HCT116 (cell line): ENCODE measurements at regions not wholly inside any gene's neighbourhood (a gene's known extent, or its start where the extent isn't known, plus 50 kb on each side); places are given as distances from the start of the nearest gene placed in this dataset.

Source experiments
- ELF1 ChIP-seq: IDR thresholded peaks from 2 replicates; pipeline ENCODE4 v1.6.1; 2012; ENCODE audit warnings: low read depth, borderline replicate concordance
- EZH2 ChIP-seq: fragments of 200-600 bp; sonication (generic); IDR thresholded peaks from 2 replicates; pipeline ENCODE4 v1.6.1; 2017; ENCODE audit warnings: antibody characterized with exemption, mixed run types
- JUND ChIP-seq: IDR thresholded peaks from 2 replicates; pipeline ENCODE4 v1.6.1; 2012
- POLR2A ChIP-seq: IDR thresholded peaks from 2 replicates; pipeline ENCODE4 v1.7.0; 2011; ENCODE audit warnings: borderline replicate concordance; ENCODE audit not compliant: insufficient read depth, insufficient read length; ENCODE audit errors: extremely low read depth
- RAD21 ChIP-seq: IDR thresholded peaks from 2 replicates; pipeline ENCODE4 v1.6.1; 2012; ENCODE audit warnings: low read depth, mild to moderate bottlenecking
- SP1 ChIP-seq: IDR thresholded peaks from 2 replicates; pipeline ENCODE4 v1.6.1; 2012; ENCODE audit warnings: low read depth
- SRF ChIP-seq: IDR thresholded peaks from 2 replicates; pipeline ENCODE4 v1.6.1; 2012; ENCODE audit warnings: low read depth
- ZFX ChIP-seq: fragments of 450-650 bp; IDR thresholded peaks from 2 replicates; pipeline ENCODE4 v1.6.1; 2017
- TF ChIP-seq, protein P1 (sequence below): IDR thresholded peaks from 2 replicates; pipeline ENCODE4 v1.6.1; 2012; ENCODE audit warnings: low read depth
- TF ChIP-seq, protein P2 (sequence below), 3 experiments: fragments of 200-600 bp in 1 of 3; sonication (generic) in 1 of 3; IDR thresholded peaks in 2 of 3; conservative IDR thresholded peaks in 1 of 3; 2 replicates each; pipeline ENCODE4 v1.5.1; 2012 to 2017; ENCODE audit warnings: low read depth in 2 of 3, low read length in 2 of 3, antibody characterized with exemption in 1 of 3, borderline replicate concordance in 1 of 3, control low read depth in 1 of 3, mild to moderate bottlenecking in 1 of 3, mixed read lengths in 1 of 3, mixed run types in 1 of 3, moderate library complexity in 1 of 3; ENCODE audit not compliant: insufficient read depth in 1 of 3

DNA sequence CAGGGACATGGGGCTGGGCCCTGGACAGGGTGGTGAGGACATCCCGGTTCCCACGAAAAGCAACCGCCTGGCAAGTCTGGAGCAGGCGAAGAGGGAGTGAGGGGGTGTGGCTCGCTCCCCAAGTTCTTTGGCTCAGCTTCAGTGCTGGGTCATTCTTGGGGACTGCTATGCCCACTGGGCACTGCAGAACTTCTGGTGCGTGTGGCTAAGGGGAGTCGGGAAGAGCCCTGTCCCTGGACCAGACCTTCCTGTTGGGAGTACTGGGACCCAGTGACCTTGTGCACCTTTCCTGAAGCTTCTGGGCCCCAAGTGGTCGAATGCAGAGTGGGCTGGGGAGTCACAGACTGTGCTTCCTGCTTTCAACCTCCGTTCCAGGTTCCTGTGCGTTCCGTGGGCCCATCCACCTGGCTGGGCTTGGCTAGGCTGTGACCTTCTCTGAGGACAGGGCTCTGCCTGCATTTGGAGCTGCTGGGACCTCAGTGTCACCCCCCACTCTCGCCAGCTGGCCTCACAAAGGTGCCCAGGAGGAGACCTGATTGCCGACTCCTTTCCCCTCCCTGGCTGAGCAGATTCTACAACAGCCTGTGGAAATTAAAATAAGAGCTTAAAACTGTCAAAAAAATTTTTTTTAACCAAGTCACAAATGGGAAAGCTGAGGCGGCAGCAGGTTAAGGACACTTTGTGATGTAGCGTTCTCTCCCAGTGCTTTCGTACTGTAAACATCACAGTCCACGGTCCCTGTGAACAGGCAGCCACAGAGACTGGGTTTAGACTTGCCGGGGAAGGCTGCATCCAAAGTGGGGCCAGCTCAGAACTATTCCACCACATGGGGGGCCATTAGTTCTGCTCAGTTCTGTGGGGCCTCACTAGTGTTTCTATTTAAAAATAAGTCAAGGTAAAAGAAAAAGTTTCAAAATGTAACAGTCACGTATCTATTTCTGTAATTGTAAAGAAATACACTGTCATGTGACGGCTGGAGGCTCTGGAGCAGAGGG, 63.8 kb upstream of the WNT7B start:
- TF ChIP-seq, protein P1, sequence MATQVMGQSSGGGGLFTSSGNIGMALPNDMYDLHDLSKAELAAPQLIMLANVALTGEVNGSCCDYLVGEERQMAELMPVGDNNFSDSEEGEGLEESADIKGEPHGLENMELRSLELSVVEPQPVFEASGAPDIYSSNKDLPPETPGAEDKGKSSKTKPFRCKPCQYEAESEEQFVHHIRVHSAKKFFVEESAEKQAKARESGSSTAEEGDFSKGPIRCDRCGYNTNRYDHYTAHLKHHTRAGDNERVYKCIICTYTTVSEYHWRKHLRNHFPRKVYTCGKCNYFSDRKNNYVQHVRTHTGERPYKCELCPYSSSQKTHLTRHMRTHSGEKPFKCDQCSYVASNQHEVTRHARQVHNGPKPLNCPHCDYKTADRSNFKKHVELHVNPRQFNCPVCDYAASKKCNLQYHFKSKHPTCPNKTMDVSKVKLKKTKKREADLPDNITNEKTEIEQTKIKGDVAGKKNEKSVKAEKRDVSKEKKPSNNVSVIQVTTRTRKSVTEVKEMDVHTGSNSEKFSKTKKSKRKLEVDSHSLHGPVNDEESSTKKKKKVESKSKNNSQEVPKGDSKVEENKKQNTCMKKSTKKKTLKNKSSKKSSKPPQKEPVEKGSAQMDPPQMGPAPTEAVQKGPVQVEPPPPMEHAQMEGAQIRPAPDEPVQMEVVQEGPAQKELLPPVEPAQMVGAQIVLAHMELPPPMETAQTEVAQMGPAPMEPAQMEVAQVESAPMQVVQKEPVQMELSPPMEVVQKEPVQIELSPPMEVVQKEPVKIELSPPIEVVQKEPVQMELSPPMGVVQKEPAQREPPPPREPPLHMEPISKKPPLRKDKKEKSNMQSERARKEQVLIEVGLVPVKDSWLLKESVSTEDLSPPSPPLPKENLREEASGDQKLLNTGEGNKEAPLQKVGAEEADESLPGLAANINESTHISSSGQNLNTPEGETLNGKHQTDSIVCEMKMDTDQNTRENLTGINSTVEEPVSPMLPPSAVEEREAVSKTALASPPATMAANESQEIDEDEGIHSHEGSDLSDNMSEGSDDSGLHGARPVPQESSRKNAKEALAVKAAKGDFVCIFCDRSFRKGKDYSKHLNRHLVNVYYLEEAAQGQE: no peak
- TF ChIP-seq, protein P2, sequence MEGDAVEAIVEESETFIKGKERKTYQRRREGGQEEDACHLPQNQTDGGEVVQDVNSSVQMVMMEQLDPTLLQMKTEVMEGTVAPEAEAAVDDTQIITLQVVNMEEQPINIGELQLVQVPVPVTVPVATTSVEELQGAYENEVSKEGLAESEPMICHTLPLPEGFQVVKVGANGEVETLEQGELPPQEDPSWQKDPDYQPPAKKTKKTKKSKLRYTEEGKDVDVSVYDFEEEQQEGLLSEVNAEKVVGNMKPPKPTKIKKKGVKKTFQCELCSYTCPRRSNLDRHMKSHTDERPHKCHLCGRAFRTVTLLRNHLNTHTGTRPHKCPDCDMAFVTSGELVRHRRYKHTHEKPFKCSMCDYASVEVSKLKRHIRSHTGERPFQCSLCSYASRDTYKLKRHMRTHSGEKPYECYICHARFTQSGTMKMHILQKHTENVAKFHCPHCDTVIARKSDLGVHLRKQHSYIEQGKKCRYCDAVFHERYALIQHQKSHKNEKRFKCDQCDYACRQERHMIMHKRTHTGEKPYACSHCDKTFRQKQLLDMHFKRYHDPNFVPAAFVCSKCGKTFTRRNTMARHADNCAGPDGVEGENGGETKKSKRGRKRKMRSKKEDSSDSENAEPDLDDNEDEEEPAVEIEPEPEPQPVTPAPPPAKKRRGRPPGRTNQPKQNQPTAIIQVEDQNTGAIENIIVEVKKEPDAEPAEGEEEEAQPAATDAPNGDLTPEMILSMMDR (IDR thresholded peaks at IDR 0.05 in 2 of 3, conservative IDR thresholded peaks at IDR 0.05 in 1 of 3; ENCODE audit: borderline replicate concordance in 1 of 3, insufficient read depth in 1 of 3, low read depth in 2 of 3, low read length in 2 of 3): no peak
- TF ChIP-seq EZH2: no peak
- no peak for TF ChIP-seq SRF
- no peak for TF ChIP-seq RAD21
- no peak for TF ChIP-seq ELF1
- TF ChIP-seq SP1: no peak
- no peak for TF ChIP-seq JUND
- no peak for TF ChIP-seq POLR2A
- no peak for TF ChIP-seq ZFX
